ENCODE measurements at regions not wholly inside any gene's neighbourhood (a gene's known extent, or its start where the extent isn't known, plus 50 kb on each side); places are given as distances from the start of the nearest gene placed in this dataset.

DNA sequence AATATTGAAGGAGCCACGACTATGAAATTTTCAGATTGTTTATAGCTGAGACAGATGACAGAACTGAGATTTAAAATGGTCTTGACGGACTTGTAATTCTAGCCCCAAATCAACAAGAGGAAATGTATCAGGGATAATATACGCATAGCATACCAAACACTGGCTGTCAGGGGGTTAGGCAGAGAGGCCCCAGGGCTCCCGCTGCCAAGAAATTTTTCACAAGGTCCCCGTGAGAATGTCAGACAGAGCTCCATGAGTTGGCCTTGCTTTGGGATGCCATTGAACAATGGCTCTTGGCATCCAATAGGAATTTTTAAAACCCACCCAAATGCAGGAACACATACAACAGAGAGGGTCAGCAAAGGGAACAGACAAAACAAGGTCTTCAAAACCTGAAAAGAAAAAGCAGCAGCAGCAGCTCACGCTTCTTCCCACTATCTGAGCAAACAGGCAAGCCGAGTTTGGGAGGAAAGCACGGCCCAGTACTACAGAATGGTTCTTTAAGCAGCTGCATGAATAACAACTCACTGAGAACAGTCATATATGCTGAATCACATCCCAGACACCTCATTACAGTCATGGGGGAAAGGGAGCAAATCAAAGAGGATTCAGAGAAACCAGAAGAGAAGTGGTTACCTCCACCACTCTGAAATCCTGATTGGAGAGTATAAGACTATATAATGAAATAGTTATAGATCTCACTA is 445.6 kb downstream of the RND3 start:
- TF ChIP-seq POLR2A (IDR thresholded peaks at IDR 0.05), result no peak
- TF ChIP-seq, protein P1, sequence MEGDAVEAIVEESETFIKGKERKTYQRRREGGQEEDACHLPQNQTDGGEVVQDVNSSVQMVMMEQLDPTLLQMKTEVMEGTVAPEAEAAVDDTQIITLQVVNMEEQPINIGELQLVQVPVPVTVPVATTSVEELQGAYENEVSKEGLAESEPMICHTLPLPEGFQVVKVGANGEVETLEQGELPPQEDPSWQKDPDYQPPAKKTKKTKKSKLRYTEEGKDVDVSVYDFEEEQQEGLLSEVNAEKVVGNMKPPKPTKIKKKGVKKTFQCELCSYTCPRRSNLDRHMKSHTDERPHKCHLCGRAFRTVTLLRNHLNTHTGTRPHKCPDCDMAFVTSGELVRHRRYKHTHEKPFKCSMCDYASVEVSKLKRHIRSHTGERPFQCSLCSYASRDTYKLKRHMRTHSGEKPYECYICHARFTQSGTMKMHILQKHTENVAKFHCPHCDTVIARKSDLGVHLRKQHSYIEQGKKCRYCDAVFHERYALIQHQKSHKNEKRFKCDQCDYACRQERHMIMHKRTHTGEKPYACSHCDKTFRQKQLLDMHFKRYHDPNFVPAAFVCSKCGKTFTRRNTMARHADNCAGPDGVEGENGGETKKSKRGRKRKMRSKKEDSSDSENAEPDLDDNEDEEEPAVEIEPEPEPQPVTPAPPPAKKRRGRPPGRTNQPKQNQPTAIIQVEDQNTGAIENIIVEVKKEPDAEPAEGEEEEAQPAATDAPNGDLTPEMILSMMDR (IDR thresholded peaks at IDR 0.05), result no peak
